ENCODE measurements at regions not wholly inside any gene's neighbourhood (a gene's known extent, or its start where the extent isn't known, plus 50 kb on each side); places are given as distances from the start of the nearest gene placed in this dataset.

- intact Hi-C loops (cut with DNase I; ENCODE audit: low total_unique reads) = no loop called here
- ATAC-seq (no peak), DNase-seq (no peak)
- in situ Hi-C loops (cut with MboI; ENCODE audit: low sequenced_read_pairs in 4 of 4) = no loop called here
- no peak overlapping the region for H3K27ac ChIP-seq
- peaks cover 0 to 4% of the 10 kb centered on the region in 2 donors for H3K4me1 ChIP-seq
- H3K9me3 ChIP-seq = no peaks in the 10 kb centered on the region
- no peaks in the 10 kb centered on the region for H3K27me3 ChIP-seq
- no peak overlapping the region for H3K4me3 ChIP-seq
- no peaks in the 10 kb centered on the region for H3K36me3 ChIP-seq
- no peak for TF ChIP-seq CTCF (IDR thresholded peaks at IDR 0.05 in 4 of 5, conservative IDR thresholded peaks at IDR 0.05 in 1 of 5)
- no peak for TF ChIP-seq POLR2A (IDR thresholded peaks at IDR 0.05)
Measured at GRCh38 chr1:101185421-101185820, 51.4 kb upstream of the S1PR1 start.

GRCh38 chr1:101183388-101183699, 53.5 kb upstream of the S1PR1 start:
- in situ Hi-C loops (cut with MboI; ENCODE audit: low sequenced_read_pairs in 4 of 4) = no loop called here
- no peak for ATAC-seq

GRCh38 chr1:101182627-101183387, 54.0 kb upstream of the S1PR1 start:
- TF ChIP-seq CTCF (IDR thresholded peaks at IDR 0.05 in 4 of 5, conservative IDR thresholded peaks at IDR 0.05 in 1 of 5) (no peak), POLR2A (IDR thresholded peaks at IDR 0.05) (no peak)
- Histone ChIP-seq H3K4me1 (peaks cover 0 to 4% of the 10 kb centered on the region in 2 donors), H3K27me3 (no peaks in the 10 kb centered on the region), H3K27ac (peak overlapping the region; percentile 65 to 78 (median 68)), H3K9me3 (no peaks in the 10 kb centered on the region), H3K36me3 (no peaks in the 10 kb centered on the region), H3K4me3 (no peak overlapping the region)
- DNase-seq (no peak), ATAC-seq (no peak)
- in situ Hi-C loops (cut with MboI; ENCODE audit: low sequenced_read_pairs in 4 of 4) = no loop called here
- intact Hi-C loops (cut with DNase I; ENCODE audit: low total_unique reads) = no loop called here

More at GRCh38 chr1:101183388-101183699, 53.5 kb upstream of the S1PR1 start:
- Histone ChIP-seq H3K27ac (peak overlapping the region; percentile 65 to 78 (median 68)), H3K27me3 (no peaks in the 10 kb centered on the region), H3K4me3 (no peak overlapping the region), H3K36me3 (no peaks in the 10 kb centered on the region), H3K9me3 (no peaks in the 10 kb centered on the region), H3K4me1 (peaks cover 0 to 4% of the 10 kb centered on the region in 2 donors)
- intact Hi-C loops (cut with DNase I; ENCODE audit: low total_unique reads) = no loop called here
- TF ChIP-seq CTCF (IDR thresholded peaks at IDR 0.05 in 4 of 5, conservative IDR thresholded peaks at IDR 0.05 in 1 of 5) (no peak), POLR2A (IDR thresholded peaks at IDR 0.05) (no peak)
- no peak for DNase-seq

- H3K4me1 ChIP-seq = peaks cover 0 to 4% of the 10 kb centered on the region in 2 donors
- H3K27ac ChIP-seq = peak overlapping the region; percentile 65 to 78 (median 68)
- TF ChIP-seq CTCF (IDR thresholded peaks at IDR 0.05 in 4 of 5, conservative IDR thresholded peaks at IDR 0.05 in 1 of 5) (no peak), POLR2A (IDR thresholded peaks at IDR 0.05) (peak in 1 of 2 donors; percentile 41)
- H3K4me3 ChIP-seq = no peak overlapping the region
- in situ Hi-C loops (cut with MboI; ENCODE audit: low sequenced_read_pairs in 4 of 4) (no loop called here), intact Hi-C loops (cut with DNase I; ENCODE audit: low total_unique reads) (no loop called here)
- peak; percentile 65 to 81 for ATAC-seq
- H3K27me3 ChIP-seq = no peaks in the 10 kb centered on the region
- H3K36me3 ChIP-seq = no peaks in the 10 kb centered on the region
- no peak for DNase-seq
- H3K9me3 ChIP-seq = no peaks in the 10 kb centered on the region
Measured at GRCh38 chr1:101181930-101182329, 54.9 kb upstream of the S1PR1 start.
